HG03432 (cell line): ENCODE measurements at regions not wholly inside any gene's neighbourhood (a gene's known extent, or its start where the extent isn't known, plus 50 kb on each side); places are given as distances from the start of the nearest gene placed in this dataset.

Source experiments
- ATAC-seq: cut with Tn5 transposase; IDR thresholded peaks from one replicate; pipeline ENCODE4 v1.9.1; 2021; ENCODE audit warnings: mild to moderate bottlenecking, moderate library complexity; ENCODE audit not compliant: unreplicated experiment

GRCh38 chr1:38579056-38579455 lies 280.5 kb downstream of the RRAGC start:
- ATAC-seq, result no peak

GRCh38 chr1:38578271-38578951 lies 281.2 kb downstream of the RRAGC start:
- no peak for ATAC-seq

GRCh38 chr1:38577937-38578270 lies 281.7 kb downstream of the RRAGC start:
- no peak for ATAC-seq

GRCh38 chr1:38577385-38577784 lies 282.2 kb downstream of the RRAGC start:
- ATAC-seq, result no peak

GRCh38 chr1:38576241-38576640 lies 283.3 kb downstream of the RRAGC start:
- ATAC-seq, result no peak

GRCh38 chr1:38571726-38572125 lies 287.8 kb downstream of the RRAGC start:
- no peak for ATAC-seq

- ATAC-seq, result no peak
Measured at GRCh38 chr1:38570657-38570975, 289.0 kb downstream of the RRAGC start.

GRCh38 chr1:38569932-38570656 lies 289.5 kb downstream of the RRAGC start:
- ATAC-seq, result no peak

- ATAC-seq, result no peak
Measured at GRCh38 chr1:38568061-38568857, 291.3 kb downstream of the RRAGC start.

- ATAC-seq, result no peak
Measured at GRCh38 chr1:38567401-38567800, 292.2 kb downstream of the RRAGC start.

- no peak for ATAC-seq
Measured at GRCh38 chr1:38565020-38565491, 294.5 kb downstream of the RRAGC start.

- no peak for ATAC-seq
Measured at GRCh38 chr1:38563942-38564735, 295.4 kb downstream of the RRAGC start.

- ATAC-seq, result no peak
Measured at GRCh38 chr1:38561725-38562124, 297.8 kb downstream of the RRAGC start.

- no peak for ATAC-seq
Measured at GRCh38 chr1:38561110-38561509, 298.5 kb downstream of the RRAGC start.

- no peak for ATAC-seq
Measured at GRCh38 chr1:38560457-38560856, 299.1 kb downstream of the RRAGC start.

GRCh38 chr1:38559446-38560165 lies 300.0 kb downstream of the RRAGC start:
- peak; percentile 58 for ATAC-seq

- ATAC-seq, result peak; percentile 26
Measured at GRCh38 chr1:38558500-38559445, 300.8 kb downstream of the RRAGC start.

- ATAC-seq, result no peak
Measured at GRCh38 chr1:38558055-38558454, 301.5 kb downstream of the RRAGC start.

- no peak for ATAC-seq
Measured at GRCh38 chr1:38555594-38555993, 304.0 kb downstream of the RRAGC start.
